Dedifferentiated amniotic fluid mesenchymal stem cell (primary cell): ENCODE measurements at regions not wholly inside any gene's neighbourhood (a gene's known extent, or its start where the extent isn't known, plus 50 kb on each side); places are given as distances from the start of the nearest gene placed in this dataset.

Source experiments
- DNase-seq: peaks from one replicate; pipeline ENCODE4 v3.0.0-alpha.2; 2016; ENCODE audit errors: extremely low spot score

GRCh38 chr9:121569266-121569648 lies 69.6 kb upstream of the GGTA1 start:
- DNase-seq, result no peak

- DNase-seq, result no peak
Measured at GRCh38 chr9:121572581-121572980, 72.9 kb upstream of the GGTA1 start.

DNA sequence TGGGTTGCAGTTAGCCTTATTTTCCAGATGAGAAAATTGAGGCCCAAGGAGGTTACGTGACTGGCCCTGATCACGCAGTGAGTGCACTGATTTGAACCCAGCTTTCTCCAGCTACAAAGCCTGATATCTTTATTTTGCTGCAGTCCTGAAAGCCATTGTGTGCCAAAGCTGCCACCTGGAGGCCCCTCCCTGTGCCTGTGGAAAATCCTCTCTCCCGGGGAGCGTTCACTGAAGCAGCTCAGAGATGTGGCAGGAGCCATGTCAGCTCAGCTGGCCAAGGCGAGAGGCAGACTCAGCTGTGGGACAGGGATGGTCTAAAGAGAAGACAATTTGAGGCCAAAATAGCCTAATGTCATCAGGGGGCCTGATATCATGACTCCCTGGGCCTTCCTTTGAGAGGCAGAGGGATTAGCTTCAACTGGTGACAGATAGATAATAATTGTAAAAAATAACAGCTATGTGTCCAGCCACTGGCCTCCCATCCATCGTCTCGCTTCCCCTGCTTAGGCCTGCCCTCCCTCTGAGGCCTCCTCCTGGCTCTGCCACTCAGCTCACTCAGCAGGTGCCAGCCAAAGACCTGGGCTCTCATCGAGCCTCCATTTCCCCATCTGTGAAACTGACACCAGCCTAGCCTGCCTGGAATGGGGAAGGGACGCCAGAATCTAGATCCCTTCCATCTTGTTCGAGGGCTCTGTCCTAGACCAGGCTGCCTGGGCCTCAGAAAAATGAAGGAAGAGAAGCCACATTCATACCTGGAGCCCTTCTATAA lies 74.3 kb upstream of the GGTA1 start:
- no peak for DNase-seq

- DNase-seq, result no peak
Measured at GRCh38 chr9:121574774-121575519, 75.3 kb upstream of the GGTA1 start.

- no peak for DNase-seq
Measured at GRCh38 chr9:121576281-121577075, 75.0 kb upstream of the DAB2IP start.

DNA sequence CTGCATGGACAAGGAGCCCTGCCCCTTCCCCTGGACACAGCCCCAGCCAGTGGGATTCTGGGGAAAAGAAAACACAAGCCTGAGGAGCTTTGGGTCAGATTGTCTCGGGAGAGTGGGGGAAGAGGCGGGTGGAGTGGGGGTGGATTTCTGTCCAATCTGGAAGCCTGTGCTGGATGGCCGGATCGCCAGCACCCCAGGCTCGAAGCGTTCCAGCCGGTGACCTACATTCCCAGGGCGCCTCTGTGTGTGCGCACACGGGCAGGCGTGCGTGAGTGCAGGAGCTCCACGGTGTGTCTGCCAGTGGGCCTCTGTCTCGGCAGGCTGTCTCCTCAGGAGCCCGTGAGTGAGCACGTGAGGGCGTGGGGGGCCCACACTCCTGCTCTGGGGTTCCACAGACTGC lies 74.3 kb upstream of the DAB2IP start:
- DNase-seq, result no peak

DNA sequence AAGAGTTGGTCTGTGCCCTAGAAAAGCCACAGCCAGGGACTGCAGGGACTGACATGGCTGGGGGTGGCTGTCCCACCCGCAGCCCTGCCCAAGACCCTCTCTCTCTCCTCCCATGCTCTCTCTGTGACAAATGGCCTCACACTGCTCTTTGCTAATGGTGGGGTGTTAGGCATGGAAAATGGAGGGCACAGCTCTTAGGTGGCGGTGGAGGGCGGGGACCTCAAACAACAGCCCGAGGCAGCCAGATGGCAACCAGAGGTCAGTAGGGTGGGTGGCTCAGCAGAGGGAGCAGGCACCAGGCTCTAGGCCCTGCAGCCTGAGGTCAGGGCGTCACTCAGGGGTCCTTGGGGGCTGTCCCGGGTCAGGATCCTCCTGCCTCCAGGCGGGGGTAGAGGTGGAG lies 73.9 kb upstream of the DAB2IP start:
- DNase-seq, result no peak

- no peak for DNase-seq
Measured at GRCh38 chr9:121581786-121582600, 69.4 kb upstream of the DAB2IP start.

GRCh38 chr9:121582641-121583040 lies 68.8 kb upstream of the DAB2IP start:
- DNase-seq, result no peak

GRCh38 chr9:121584421-121584820 lies 67.0 kb upstream of the DAB2IP start:
- no peak for DNase-seq

GRCh38 chr9:121587863-121588262 lies 63.6 kb upstream of the DAB2IP start:
- no peak for DNase-seq

- no peak for DNase-seq
Measured at GRCh38 chr9:121589986-121590385, 61.4 kb upstream of the DAB2IP start.

GRCh38 chr9:121592265-121592664 lies 59.2 kb upstream of the DAB2IP start:
- no peak for DNase-seq

GRCh38 chr9:121593066-121593465 lies 58.4 kb upstream of the DAB2IP start:
- no peak for DNase-seq

DNA sequence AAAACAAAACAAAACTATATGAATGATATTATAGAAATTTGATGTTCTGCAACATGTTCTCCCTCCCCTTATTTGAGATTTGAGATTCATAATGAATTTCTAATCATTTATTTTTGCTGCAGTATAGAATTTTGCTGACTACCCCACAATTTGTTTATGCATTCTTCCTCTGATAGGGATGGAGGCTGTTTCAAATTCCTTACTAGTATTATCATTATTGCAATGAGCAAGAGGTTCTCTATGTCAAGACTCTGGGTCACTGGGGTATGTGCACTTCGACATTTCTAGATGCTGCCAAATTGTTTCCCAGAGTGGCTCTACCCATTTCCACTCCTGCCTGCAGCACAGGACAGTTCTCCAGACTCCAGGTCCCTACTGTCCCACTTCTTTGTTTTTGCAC lies 54.9 kb upstream of the DAB2IP start:
- no peak for DNase-seq

- no peak for DNase-seq
Measured at GRCh38 chr9:121597698-121598166, 53.7 kb upstream of the DAB2IP start.

- DNase-seq, result peak; percentile 87
Measured at GRCh38 chr9:121598167-121598964, 53.1 kb upstream of the DAB2IP start.

- no peak for DNase-seq
Measured at GRCh38 chr9:121598965-121599871, 52.2 kb upstream of the DAB2IP start.

DNA sequence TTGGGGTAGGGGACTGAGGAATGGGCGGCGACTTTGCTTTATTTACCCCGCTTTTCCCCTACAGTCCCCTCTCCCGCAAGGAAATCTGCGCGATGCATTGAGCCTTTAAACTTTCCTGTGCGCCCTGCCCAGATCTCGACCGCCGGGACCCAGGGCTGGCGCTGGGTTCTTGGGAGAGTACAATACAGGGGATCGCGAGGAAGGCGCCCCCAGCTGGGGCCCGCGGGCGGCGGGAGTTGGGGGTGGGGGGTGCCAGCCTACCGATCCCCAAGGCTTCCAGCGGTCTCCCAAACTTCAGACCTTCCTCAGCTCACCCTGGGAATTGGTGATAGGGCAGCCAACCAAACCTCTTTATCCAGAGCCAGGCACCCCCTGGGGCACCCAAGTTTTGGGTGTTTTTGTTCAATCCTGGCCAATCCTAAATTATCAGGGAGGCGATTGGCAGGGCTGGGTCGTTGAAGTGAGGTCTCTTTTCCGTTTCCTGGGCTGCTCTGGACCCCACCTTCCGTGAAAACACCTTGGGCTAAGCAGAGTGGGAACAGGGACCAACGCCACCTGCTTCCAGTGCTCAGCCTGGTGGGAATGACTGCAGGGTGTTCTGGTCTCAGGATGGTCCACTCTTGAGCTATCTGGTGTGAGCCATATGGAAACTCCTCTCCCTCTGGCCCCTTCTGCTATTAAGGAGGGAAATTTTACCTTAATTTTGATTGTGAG lies 51.4 kb upstream of the DAB2IP start:
- no peak for DNase-seq
